Small intestine (tissue), 7 donors: ENCODE measurements at regions not wholly inside any gene's neighbourhood (a gene's known extent, or its start where the extent isn't known, plus 50 kb on each side); places are given as distances from the start of the nearest gene placed in this dataset.

Experiments
- DNase-seq, 2 donors: peaks; one replicate each; pipeline versions ENCODE4 v3.0.0 to v3.0.0-alpha.2; 2013
- FAIRE-seq: peaks from 2 replicates; lab custom pipeline; 2012; peaks lifted over from hg19 to GRCh38; lab: Jason Lieb, UNC
- H3K27ac ChIP-seq, 3 donors: one replicate each; pipeline ENCODE4 v1.5.1; 2013; ENCODE audit warnings: low read length in 2 of 3, mild to moderate bottlenecking in 2 of 3, control low read depth in 1 of 3, inconsistent platforms in 1 of 3, low read depth in 1 of 3, moderate library complexity in 1 of 3
- H3K27me3 ChIP-seq, 3 donors: one replicate each; pipeline ENCODE4 v1.6.1; 2013; ENCODE audit warnings: low read length in 3 of 3, inconsistent platforms in 1 of 3; ENCODE audit not compliant: control insufficient read depth in 3 of 3, insufficient read depth in 3 of 3
- H3K36me3 ChIP-seq, 3 donors: one replicate each; pipeline ENCODE4 v1.6.1; 2013; ENCODE audit warnings: low read length in 3 of 3, inconsistent platforms in 1 of 3, low read depth in 1 of 3, mild to moderate bottlenecking in 1 of 3, moderate library complexity in 1 of 3; ENCODE audit not compliant: control insufficient read depth in 3 of 3, insufficient read depth in 2 of 3
- H3K4me1 ChIP-seq, 3 donors: one replicate each; pipeline ENCODE4 v1.6.1; 2013; ENCODE audit warnings: low read length in 2 of 3, inconsistent platforms in 1 of 3, low read depth in 1 of 3, mild to moderate bottlenecking in 1 of 3, moderate library complexity in 1 of 3; ENCODE audit not compliant: control insufficient read depth in 3 of 3, insufficient read depth in 2 of 3
- H3K4me3 ChIP-seq, 3 donors: one replicate each; pipeline ENCODE4 v1.5.1; 2013; ENCODE audit warnings: low read length in 3 of 3, control low read depth in 1 of 3, inconsistent platforms in 1 of 3, low read depth in 1 of 3, mild to moderate bottlenecking in 1 of 3, moderate library complexity in 1 of 3
- H3K9me3 ChIP-seq, 2 donors: one replicate each; pipeline ENCODE4 v1.6.1; 2013; ENCODE audit warnings: low read depth in 1 of 2, low read length in 1 of 2; ENCODE audit not compliant: control insufficient read depth in 2 of 2, insufficient read depth in 1 of 2
- WGBS, 3 donors: extraction: QIAGEN DNeasy Blood & Tissue Kit; methylation state at CpG; one replicate each; pipeline ENCODE4 v1.1.7; 2013; 5-methylcytosine and 5-hydroxymethylcytosine counted together
- donor health status: healthy with polysubstance abuse.
- donor health status: control.
- donor health status: control.
- donor health status: Bipolar disorder and iron deficiency.
- donor health status: healthy.

DNA sequence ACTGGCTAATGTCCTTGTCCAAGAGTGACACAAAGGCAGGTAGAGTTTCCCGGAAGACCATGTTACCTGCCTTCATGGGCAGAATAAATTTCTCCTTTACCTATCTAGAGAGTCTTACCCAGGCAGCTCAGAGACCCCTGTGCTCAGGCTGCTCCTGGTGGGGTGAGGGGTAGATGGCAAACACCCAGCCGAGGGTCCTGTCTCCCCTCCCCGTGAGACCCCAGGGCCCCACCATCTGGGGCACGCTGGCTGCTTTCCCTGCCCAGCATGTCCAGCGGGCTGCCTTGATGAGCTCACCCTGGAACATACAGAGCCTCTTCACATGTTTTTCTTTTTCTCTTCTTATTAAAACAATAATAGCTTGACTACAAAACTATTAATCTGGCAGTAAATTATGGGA, 116.5 kb downstream of the EDN3 start:
- no peak for FAIRE-seq
- no peak overlapping the region for H3K4me3 ChIP-seq
- no peak for DNase-seq
- 83 to 86% (median 84%) methylated on average over 5 of the region's 5 CpGs for WGBS, 3 donors
- peaks cover 0 to 3% (median 2%) of the 10 kb centered on the region in 3 donors for H3K27me3 ChIP-seq
- no peaks in the 10 kb centered on the region for H3K4me1 ChIP-seq
- H3K36me3 ChIP-seq = no peaks in the 10 kb centered on the region
- H3K27ac ChIP-seq = no peak overlapping the region
- no peaks in the 10 kb centered on the region for H3K9me3 ChIP-seq

DNA sequence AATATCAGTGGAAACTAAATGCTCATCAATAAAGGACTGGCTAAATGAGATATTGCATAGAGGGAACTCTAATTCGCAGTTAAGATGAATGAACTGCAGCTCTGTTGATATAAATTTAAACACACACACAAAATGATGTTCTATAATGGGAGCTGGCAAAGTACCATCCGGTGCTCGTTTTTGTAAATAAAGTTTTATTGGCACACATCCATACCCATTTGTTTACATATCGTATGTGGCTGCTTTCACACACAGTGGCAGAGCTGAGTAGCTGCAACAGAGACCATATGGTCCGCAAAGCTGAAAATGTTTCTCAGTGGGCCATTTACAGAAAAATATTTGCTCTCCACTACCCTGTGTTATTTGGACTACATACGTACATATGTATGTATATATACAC, 120.7 kb downstream of the EDN3 start:
- H3K27me3 ChIP-seq = peaks cover 0 to 2% (median 0%) of the 10 kb centered on the region in 3 donors
- 71 to 74% (median 73%) methylated on average over 6 of the region's 6 CpGs for WGBS, 3 donors
- no peaks in the 10 kb centered on the region for H3K9me3 ChIP-seq
- H3K4me3 ChIP-seq = no peak overlapping the region
- H3K27ac ChIP-seq = no peak overlapping the region
- no peaks in the 10 kb centered on the region for H3K36me3 ChIP-seq
- peaks cover 0 to 10% (median 0%) of the 10 kb centered on the region in 3 donors for H3K4me1 ChIP-seq
- DNase-seq = no peak
- no peak for FAIRE-seq

DNA sequence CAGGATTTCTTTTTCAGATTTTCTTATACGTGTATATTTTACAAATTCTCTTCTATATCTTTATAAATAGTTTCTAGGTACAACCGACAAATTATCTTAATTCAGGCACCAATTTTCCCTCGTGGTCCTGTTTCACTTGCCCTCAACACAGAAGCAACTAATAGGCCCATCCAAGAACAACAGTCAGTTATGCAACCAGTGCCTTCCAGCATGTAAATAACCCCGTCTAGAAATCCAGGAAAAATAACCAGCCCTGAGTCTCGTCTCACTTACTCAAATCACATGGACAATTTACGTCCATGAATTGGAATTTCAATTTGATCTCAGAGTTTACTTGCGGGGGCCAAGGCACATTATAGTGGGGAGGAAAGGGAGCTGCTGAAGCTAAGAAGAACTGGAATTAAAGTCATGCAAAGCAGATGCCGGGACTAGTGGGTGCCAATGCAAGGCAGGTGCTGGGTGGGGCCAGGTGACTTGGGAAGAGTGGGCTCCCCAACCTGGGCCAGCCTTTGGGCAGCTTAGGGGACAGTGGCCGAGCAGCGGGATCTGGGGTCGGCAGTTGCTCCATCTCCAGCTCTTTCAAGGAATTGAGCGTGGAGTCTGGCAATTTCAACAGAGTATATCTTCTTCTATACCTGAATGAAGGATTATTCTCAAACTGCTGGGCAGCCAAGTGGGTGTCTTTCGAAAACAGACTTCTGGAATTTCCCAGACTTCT, 121.7 kb downstream of the EDN3 start:
- FAIRE-seq = no peak
- no peak for DNase-seq
- 80 to 84% (median 82%) methylated on average over 13 of the region's 13 CpGs for WGBS, 3 donors
- H3K27ac ChIP-seq = no peak overlapping the region
- H3K9me3 ChIP-seq = no peaks in the 10 kb centered on the region
- no peak overlapping the region for H3K4me3 ChIP-seq
- H3K4me1 ChIP-seq = peaks cover 0 to 10% (median 0%) of the 10 kb centered on the region in 3 donors
- peaks cover 0 to 2% (median 0%) of the 10 kb centered on the region in 3 donors for H3K27me3 ChIP-seq
- no peaks in the 10 kb centered on the region for H3K36me3 ChIP-seq

DNA sequence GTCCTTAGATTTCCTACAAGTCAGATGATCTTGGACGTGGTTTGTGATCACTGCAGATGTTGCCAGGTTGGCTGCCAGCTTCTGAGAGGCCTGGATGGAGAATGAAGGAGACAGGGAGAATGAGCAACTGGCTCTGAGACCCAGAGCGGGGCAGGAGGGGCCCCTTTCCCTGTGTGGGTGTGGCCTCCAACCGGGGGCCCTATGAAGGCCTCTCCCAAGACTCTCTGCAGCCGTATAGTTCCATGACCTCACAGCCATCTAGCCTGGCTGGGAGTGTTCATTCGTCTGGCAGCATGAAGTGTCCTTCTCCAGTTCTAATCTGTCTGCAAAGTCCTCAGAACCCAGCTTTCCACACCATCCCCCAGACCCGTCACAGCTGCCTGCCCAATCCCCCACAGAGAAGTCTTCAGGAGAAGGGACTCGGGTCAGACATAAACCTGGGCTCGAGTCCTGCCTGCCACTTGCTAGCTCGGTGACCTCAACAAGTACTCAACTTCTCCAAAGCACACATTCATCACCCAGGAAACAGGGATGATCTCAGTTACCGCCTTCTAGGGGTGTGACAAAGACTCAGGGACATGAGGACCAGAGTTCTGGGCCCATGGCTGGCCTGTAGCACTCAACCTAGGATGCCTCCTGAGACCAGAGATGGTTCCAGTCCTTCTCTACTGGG, 122.6 kb downstream of the EDN3 start:
- Histone ChIP-seq H3K4me1 (peaks cover 0 to 10% (median 0%) of the 10 kb centered on the region in 3 donors), H3K36me3 (no peaks in the 10 kb centered on the region), H3K27me3 (peaks cover 0 to 2% (median 0%) of the 10 kb centered on the region in 3 donors), H3K9me3 (no peaks in the 10 kb centered on the region), H3K27ac (peak overlapping the region in 1 of 3 donors; percentile 59), H3K4me3 (no peak overlapping the region)
- DNase-seq (peak in 1 of 2 donors; percentile 80), FAIRE-seq (no peak)
- WGBS, 3 donors = 52 to 63% (median 57%) methylated on average over 10 of the region's 10 CpGs

DNA sequence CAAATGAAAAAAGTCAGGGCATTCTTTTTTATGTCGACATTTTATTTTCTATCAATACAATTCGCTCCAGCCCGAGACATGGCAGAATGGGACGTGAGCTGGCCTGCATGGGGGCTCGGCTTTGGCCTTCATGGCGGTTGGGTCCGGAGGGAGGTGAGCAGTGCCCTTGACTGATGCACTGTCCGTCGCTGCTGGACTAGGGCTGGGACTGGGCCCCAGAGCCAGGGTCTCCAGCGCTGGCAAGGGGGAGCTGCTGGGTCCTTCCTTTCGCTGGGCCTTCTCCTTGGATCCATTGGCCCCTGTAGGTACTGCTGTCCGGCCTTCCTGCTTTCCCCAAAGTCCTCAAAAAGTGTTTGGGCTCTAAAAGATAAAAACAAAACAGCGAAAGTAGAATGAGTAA, 124.6 kb downstream of the EDN3 start:
- FAIRE-seq (no peak), DNase-seq (no peak)
- Histone ChIP-seq H3K27me3 (peaks cover 0 to 2% (median 0%) of the 10 kb centered on the region in 3 donors), H3K9me3 (no peaks in the 10 kb centered on the region), H3K27ac (no peak overlapping the region), H3K36me3 (no peaks in the 10 kb centered on the region), H3K4me3 (no peak overlapping the region), H3K4me1 (peaks cover 0 to 10% (median 0%) of the 10 kb centered on the region in 3 donors)
- 77 to 91% (median 86%) methylated on average over 13 of the region's 13 CpGs for WGBS, 3 donors

DNA sequence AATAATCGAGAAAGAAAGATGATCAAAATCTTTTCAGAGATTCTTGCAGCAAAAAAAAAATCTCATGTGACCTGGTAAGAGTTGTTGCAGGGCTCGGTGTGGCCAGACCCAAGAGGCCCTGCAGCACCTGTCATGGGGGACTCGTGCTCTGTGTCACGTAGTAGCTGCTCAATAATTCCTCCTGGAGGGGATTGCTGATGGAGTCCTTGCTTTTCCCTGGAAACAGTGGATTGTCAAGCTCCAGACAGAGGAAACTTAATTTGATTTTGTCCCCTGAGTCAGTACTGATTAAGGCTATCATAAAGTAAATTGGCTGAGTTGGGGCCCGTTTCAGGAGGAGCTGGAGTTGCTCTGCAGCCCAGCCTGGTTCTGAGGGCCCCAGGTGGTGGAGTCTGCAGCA, 125.2 kb downstream of the EDN3 start:
- H3K27ac ChIP-seq = no peak overlapping the region
- no peaks in the 10 kb centered on the region for H3K9me3 ChIP-seq
- FAIRE-seq = no peak
- no peak overlapping the region for H3K4me3 ChIP-seq
- H3K4me1 ChIP-seq = peaks cover 0 to 10% (median 0%) of the 10 kb centered on the region in 3 donors
- H3K36me3 ChIP-seq = no peaks in the 10 kb centered on the region
- no peaks in the 10 kb centered on the region for H3K27me3 ChIP-seq
- no peak for DNase-seq
- 72 to 82% (median 75%) methylated on average over 5 of the region's 5 CpGs for WGBS, 3 donors

DNA sequence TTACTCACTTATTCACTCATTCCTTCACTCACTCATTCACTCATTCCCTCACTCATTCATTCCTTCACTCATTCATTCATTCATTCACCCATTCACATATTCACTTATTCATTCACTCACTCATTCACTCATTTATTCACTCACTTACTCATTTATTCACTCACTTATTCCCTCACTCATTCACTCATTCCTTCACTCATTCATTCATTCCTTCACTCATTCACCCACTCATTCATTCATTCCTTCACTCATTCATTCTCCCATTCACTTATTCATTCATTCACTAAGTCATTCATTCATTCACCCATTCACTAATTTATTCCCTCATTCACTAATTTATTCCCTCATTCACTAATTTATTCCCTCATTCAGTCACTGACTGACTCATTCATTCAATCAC, 127.6 kb downstream of the EDN3 start:
- no peak for FAIRE-seq
- DNase-seq = no peak
- no peak overlapping the region for H3K4me3 ChIP-seq
- peaks cover 0 to 6% (median 0%) of the 10 kb centered on the region in 3 donors for H3K4me1 ChIP-seq
- no peak overlapping the region for H3K27ac ChIP-seq
- no peaks in the 10 kb centered on the region for H3K27me3 ChIP-seq
- no peaks in the 10 kb centered on the region for H3K36me3 ChIP-seq
- H3K9me3 ChIP-seq = no peaks in the 10 kb centered on the region

DNA sequence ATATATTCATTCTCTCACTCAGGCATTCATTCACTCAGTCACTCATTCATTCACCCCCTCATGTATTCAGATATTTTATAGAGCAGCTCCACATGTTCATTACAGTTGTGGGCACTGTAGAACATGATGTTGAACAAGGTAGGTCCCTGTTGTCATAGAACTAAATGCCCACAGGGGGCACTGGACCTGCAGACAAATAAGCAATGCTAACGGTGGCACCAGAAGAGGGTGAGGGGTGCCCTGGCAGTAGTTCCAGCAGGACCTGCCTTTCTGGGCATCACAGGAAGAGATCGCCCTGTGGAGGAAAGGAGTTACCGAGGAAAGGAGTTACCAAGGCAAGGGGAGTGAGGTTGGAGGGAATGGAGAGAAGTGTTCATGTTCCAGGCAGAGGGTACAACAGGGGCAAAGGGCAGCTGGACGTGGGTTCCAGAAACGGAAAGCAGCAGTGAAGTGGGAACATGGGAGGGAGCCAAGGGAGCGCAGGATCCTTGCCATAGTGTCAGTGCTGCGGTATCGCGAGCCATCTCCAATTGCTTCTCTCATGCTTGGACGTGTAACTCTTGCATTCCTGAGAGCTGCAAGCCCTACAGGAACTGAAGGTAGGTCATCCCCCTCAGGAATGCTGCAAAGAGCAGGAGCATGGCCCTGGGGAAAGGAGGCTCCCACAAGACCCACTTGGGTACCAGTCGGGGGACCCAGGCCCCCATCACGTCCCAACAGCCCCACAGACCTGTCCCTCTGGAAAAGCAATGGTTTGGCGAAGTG, 128.2 kb downstream of the EDN3 start:
- H3K4me1 ChIP-seq = peaks cover 0 to under 1% (median 0%) of the 10 kb centered on the region in 3 donors
- no peaks in the 10 kb centered on the region for H3K9me3 ChIP-seq
- no peaks in the 10 kb centered on the region for H3K27me3 ChIP-seq
- no peaks in the 10 kb centered on the region for H3K36me3 ChIP-seq
- H3K4me3 ChIP-seq = no peak overlapping the region
- H3K27ac ChIP-seq = no peak overlapping the region
- DNase-seq (no peak), FAIRE-seq (no peak)
- WGBS, 3 donors = 86 to 90% (median 87%) methylated on average over 13 of the region's 13 CpGs
